SU-DHL-6 (cell line): ENCODE measurements at regions not wholly inside any gene's neighbourhood (a gene's known extent, or its start where the extent isn't known, plus 50 kb on each side); places are given as distances from the start of the nearest gene placed in this dataset.

Experiments
- H2AFZ ChIP-seq: fragments of 200-600 bp; sonication (generic); 2 replicates; pipeline ENCODE4 v1.6.1; 2014; ENCODE audit warnings: low read depth, mild to moderate bottlenecking, moderate library complexity, mixed read lengths, antibody characterized with exemption, low read length; ENCODE audit not compliant: severe bottlenecking
- H3F3A ChIP-seq: fragments of 200-600 bp; shearing (Covaris generic); 2 replicates; pipeline ENCODE4 v1.6.0; 2016; ENCODE audit warnings: antibody characterized with exemption, mild to moderate bottlenecking; ENCODE audit not compliant: insufficient read depth
- H3K27ac ChIP-seq: fragments of 200-600 bp; sonication (generic); 2 replicates; pipeline ENCODE4 v1.5.1; 2016; ENCODE audit warnings: low read depth, mild to moderate bottlenecking, low read length, moderate library complexity, mixed read lengths
- H3K27me3 ChIP-seq: fragments of 200-600 bp; sonication (generic), shearing (Covaris generic); 2 replicates; pipeline ENCODE4 v1.6.0; 2014; ENCODE audit warnings: mild to moderate bottlenecking, low read length
- H3K36me3 ChIP-seq: fragments of 200-600 bp; sonication (generic); 2 replicates; pipeline ENCODE4 v1.6.1; 2014; ENCODE audit warnings: mild to moderate bottlenecking, low read length, mixed read lengths
- H3K4me2 ChIP-seq: fragments of 300-600, 200-600 bp; shearing (Covaris generic), sonication (generic); 2 replicates; pipeline ENCODE4 v1.6.0; 2014; ENCODE audit warnings: low read length, low read depth, mild to moderate bottlenecking; ENCODE audit not compliant: poor library complexity, severe bottlenecking
- H3K4me3 ChIP-seq: fragments of 200-600 bp; sonication (generic); 2 replicates; pipeline ENCODE4 v1.5.1; 2014; ENCODE audit warnings: antibody characterized with exemption, low read length, mild to moderate bottlenecking, mixed read lengths; ENCODE audit not compliant: insufficient read depth, poor library complexity, severe bottlenecking
- H3K79me2 ChIP-seq: fragments of 200-600 bp; sonication (generic); 2 replicates; pipeline ENCODE4 v1.6.1; 2014; ENCODE audit warnings: mild to moderate bottlenecking, low read length, moderate library complexity; ENCODE audit not compliant: insufficient read depth
- H3K9ac ChIP-seq: fragments of 200-600 bp; sonication (generic); 2 replicates; pipeline ENCODE4 v1.7.0; 2014; ENCODE audit warnings: mild to moderate bottlenecking, low read length
- H3K9me2 ChIP-seq: fragments of 200-600 bp; sonication (generic); replicated peaks from 2 replicates; pipeline ENCODE4 v1.6.1; 2014; ENCODE audit warnings: low read length; ENCODE audit not compliant: insufficient read depth
- H3K9me3 ChIP-seq: fragments of 200-600 bp; sonication (generic); 2 replicates; pipeline ENCODE4 v1.6.1; 2014; ENCODE audit warnings: low read length, mixed read lengths; ENCODE audit not compliant: insufficient read depth
- H4K20me1 ChIP-seq: fragments of 200-600 bp; sonication (generic); 2 replicates; pipeline ENCODE4 v1.6.1; 2014; ENCODE audit warnings: low read depth, mild to moderate bottlenecking, antibody characterized with exemption, low read length, moderate library complexity, mixed read lengths
- EZH2phosphoT487 ChIP-seq: fragments of 200-600 bp; sonication (generic), shearing (Covaris generic); conservative IDR thresholded peaks from 2 replicates; pipeline ENCODE4 v1.6.1; 2018; ENCODE audit warnings: mild to moderate bottlenecking, antibody characterized with exemption, low read length, moderate library complexity, mixed read lengths
- TF ChIP-seq, protein P1 (sequence below): fragments of 200-600 bp; sonication (generic); IDR thresholded peaks from one replicate; pipeline ENCODE4 v1.5.1; 2017; ENCODE audit warnings: antibody characterized with exemption, mild to moderate bottlenecking, low read length, moderate library complexity; ENCODE audit not compliant: insufficient read depth, poor library complexity, severe bottlenecking

DNA sequence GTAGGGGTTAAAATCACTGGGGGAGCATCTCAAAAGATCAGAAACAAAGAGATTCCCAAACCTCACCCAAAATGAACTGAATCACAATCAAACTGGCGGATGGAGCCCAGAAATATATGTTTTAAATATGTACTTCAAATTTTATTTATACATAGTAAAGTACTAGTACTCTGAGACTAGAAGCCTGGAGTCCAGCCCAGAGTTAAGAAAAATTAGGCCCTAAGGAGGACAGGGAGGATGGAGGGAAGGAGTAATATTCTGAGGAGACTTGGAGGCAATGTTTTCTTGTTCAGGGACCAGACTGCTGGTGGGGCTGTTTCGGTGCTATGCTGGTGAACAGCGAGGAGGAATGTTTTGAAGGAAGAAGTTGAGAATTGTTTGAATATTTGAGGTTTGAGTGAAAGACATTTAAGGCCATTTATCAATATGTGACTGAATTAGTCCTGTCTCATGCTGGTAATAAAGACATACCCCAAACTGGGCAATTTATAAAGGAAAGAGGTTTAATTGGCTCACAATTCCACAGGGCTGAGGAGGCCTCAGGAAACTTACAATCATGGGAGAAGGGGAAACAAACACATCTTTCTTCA is 552.4 kb upstream of the DAB2 start:
- H3F3A ChIP-seq = no peaks in the 10 kb centered on the region
- H2AFZ ChIP-seq = no peak overlapping the region
- no peaks in the 10 kb centered on the region for H4K20me1 ChIP-seq

DNA sequence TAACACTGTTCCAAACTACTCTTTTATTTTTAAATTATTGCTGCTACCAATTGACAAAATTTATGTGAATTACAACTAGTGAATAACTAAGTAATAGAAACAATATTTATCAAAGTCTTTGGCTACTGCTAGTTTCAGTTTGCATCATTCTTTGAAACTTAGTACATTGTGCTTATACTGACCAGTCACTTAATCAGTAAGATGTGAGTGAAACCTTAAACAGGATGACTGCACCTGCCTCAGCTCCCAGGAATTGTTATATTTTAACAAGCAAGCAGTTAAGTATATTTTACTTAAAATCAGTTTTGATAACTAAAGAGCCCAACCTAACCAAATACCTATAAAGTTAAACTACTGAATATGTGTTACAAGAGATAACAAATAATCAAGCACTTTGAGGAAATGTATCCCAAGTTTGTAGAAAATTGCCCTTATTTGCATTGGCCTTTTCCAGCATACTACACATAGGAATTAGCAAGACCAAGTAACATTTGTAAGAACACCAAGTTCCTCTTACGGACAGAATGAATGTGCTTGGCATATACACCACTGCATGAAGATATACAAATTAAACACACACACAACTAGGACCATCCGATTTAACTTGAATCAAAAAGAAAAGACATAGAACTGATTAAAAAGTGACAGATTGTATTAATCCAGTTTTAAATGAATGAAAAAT is 545.5 kb upstream of the DAB2 start:
- TF ChIP-seq, protein P1, sequence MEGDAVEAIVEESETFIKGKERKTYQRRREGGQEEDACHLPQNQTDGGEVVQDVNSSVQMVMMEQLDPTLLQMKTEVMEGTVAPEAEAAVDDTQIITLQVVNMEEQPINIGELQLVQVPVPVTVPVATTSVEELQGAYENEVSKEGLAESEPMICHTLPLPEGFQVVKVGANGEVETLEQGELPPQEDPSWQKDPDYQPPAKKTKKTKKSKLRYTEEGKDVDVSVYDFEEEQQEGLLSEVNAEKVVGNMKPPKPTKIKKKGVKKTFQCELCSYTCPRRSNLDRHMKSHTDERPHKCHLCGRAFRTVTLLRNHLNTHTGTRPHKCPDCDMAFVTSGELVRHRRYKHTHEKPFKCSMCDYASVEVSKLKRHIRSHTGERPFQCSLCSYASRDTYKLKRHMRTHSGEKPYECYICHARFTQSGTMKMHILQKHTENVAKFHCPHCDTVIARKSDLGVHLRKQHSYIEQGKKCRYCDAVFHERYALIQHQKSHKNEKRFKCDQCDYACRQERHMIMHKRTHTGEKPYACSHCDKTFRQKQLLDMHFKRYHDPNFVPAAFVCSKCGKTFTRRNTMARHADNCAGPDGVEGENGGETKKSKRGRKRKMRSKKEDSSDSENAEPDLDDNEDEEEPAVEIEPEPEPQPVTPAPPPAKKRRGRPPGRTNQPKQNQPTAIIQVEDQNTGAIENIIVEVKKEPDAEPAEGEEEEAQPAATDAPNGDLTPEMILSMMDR = no peak
- no peak for TF ChIP-seq EZH2phosphoT487
- Histone ChIP-seq H3K79me2 (no peaks in the 10 kb centered on the region), H3K9me2 (no peaks in the 10 kb centered on the region), H3K9me3 (no peaks in the 10 kb centered on the region), H3K36me3 (no peaks in the 10 kb centered on the region), H3K4me3 (no peak overlapping the region), H2AFZ (no peak overlapping the region), H3K27me3 (no peaks in the 10 kb centered on the region), H3F3A (no peaks in the 10 kb centered on the region), H3K4me2 (no peak overlapping the region), H3K27ac (no peak overlapping the region), H3K9ac (no peak overlapping the region), H4K20me1 (no peaks in the 10 kb centered on the region)

More for the DNA sequence above, 552.4 kb upstream of the DAB2 start:
- Histone ChIP-seq H3K9ac (no peak overlapping the region), H3K27ac (no peak overlapping the region), H3K9me3 (no peaks in the 10 kb centered on the region), H3K9me2 (no peaks in the 10 kb centered on the region), H3K4me3 (no peak overlapping the region), H3K79me2 (no peaks in the 10 kb centered on the region), H3K4me2 (no peak overlapping the region), H3K36me3 (no peaks in the 10 kb centered on the region), H3K27me3 (no peaks in the 10 kb centered on the region)
- no peak for TF ChIP-seq EZH2phosphoT487
- TF ChIP-seq, protein P1 = no peak

DNA sequence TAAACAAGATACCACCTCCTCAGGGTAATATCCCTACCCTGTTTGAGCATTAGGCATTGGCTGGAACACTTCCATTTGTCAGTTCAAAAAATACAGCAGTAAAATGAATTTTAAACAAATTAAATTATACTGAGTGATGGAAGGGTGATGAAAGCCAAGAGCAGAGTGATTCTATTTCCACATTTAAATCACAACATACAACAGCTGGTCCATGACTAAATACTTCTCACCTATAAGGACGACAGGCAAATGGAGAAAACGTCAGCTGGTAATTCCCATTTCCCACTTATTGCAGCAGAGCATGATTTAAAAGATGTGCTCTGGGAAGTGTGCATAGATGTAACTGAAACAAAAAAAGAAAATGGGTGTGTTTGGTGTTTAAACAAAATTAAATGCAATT is 543.6 kb upstream of the DAB2 start:
- H3K27ac ChIP-seq = no peak overlapping the region
- H3K79me2 ChIP-seq = no peaks in the 10 kb centered on the region
- no peaks in the 10 kb centered on the region for H4K20me1 ChIP-seq
- H2AFZ ChIP-seq = no peak overlapping the region
- H3K4me3 ChIP-seq = no peak overlapping the region
- TF ChIP-seq, protein P1 = no peak
- no peak for TF ChIP-seq EZH2phosphoT487
- no peaks in the 10 kb centered on the region for H3K27me3 ChIP-seq
- no peaks in the 10 kb centered on the region for H3K9me3 ChIP-seq
- H3K9ac ChIP-seq = no peak overlapping the region
- H3K36me3 ChIP-seq = no peaks in the 10 kb centered on the region
- no peak overlapping the region for H3K4me2 ChIP-seq
- no peaks in the 10 kb centered on the region for H3F3A ChIP-seq
- no peaks in the 10 kb centered on the region for H3K9me2 ChIP-seq
